ENCODE measurements at regions not wholly inside any gene's neighbourhood (a gene's known extent, or its start where the extent isn't known, plus 50 kb on each side); places are given as distances from the start of the nearest gene placed in this dataset.
"Not testable (repeated sequence)": the region's sequence is repeated elsewhere in the genome, so short reads cannot be mapped to it uniquely, and the experiment has no call there.

GRCh38 chrX:118239913-118240698, 105.8 kb upstream of the WDR44 start:
- TF ChIP-seq, protein P1, sequence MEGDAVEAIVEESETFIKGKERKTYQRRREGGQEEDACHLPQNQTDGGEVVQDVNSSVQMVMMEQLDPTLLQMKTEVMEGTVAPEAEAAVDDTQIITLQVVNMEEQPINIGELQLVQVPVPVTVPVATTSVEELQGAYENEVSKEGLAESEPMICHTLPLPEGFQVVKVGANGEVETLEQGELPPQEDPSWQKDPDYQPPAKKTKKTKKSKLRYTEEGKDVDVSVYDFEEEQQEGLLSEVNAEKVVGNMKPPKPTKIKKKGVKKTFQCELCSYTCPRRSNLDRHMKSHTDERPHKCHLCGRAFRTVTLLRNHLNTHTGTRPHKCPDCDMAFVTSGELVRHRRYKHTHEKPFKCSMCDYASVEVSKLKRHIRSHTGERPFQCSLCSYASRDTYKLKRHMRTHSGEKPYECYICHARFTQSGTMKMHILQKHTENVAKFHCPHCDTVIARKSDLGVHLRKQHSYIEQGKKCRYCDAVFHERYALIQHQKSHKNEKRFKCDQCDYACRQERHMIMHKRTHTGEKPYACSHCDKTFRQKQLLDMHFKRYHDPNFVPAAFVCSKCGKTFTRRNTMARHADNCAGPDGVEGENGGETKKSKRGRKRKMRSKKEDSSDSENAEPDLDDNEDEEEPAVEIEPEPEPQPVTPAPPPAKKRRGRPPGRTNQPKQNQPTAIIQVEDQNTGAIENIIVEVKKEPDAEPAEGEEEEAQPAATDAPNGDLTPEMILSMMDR (IDR thresholded peaks at IDR 0.05; ENCODE audit: low read length): no peak
- H3K36me3 ChIP-seq (ENCODE audit: insufficient read depth, low read length): no peaks in the 10 kb centered on the region

GRCh38 chrX:118246961-118247360, 98.9 kb upstream of the WDR44 start:
- H3K9me3 ChIP-seq (ENCODE audit: low read length); H4K20me1 ChIP-seq (ENCODE audit: insufficient read depth, low read length); H3K4me3 ChIP-seq (ENCODE audit: low read depth, low read length, poor library complexity, severe bottlenecking); H2AFZ ChIP-seq (ENCODE audit: low read length); H3K4me2 ChIP-seq (ENCODE audit: low read length); H3K36me3 ChIP-seq (ENCODE audit: insufficient read depth, low read length); H3K9me2 ChIP-seq (ENCODE audit: low read depth, low read length); H3K9ac ChIP-seq (ENCODE audit: low read length); H3K27ac ChIP-seq (ENCODE audit: low read depth, low read length, poor library complexity, severe bottlenecking); H3F3A ChIP-seq (ENCODE audit: insufficient read depth, low read length); H3K27me3 ChIP-seq (ENCODE audit: insufficient read depth, low read length); H3K4me1 ChIP-seq (ENCODE audit: insufficient read depth, low read length, severe bottlenecking); H3K79me2 ChIP-seq (ENCODE audit: insufficient read depth, low read length): not testable (repeated sequence)

More at GRCh38 chrX:118239913-118240698, 105.8 kb upstream of the WDR44 start:
- Histone ChIP-seq H3F3A (ENCODE audit: insufficient read depth, low read length) (no peaks in the 10 kb centered on the region), H3K4me3 (ENCODE audit: low read depth, low read length, poor library complexity, severe bottlenecking) (no peak overlapping the region), H3K27me3 (ENCODE audit: insufficient read depth, low read length) (no peaks in the 10 kb centered on the region), H3K9me3 (ENCODE audit: low read length) (no peaks in the 10 kb centered on the region), H3K4me2 (ENCODE audit: low read length) (no peak overlapping the region), H4K20me1 (ENCODE audit: insufficient read depth, low read length) (no peaks in the 10 kb centered on the region), H3K9me2 (ENCODE audit: low read depth, low read length) (no peaks in the 10 kb centered on the region), H3K4me1 (ENCODE audit: insufficient read depth, low read length, severe bottlenecking) (no peaks in the 10 kb centered on the region), H3K79me2 (ENCODE audit: insufficient read depth, low read length) (no peaks in the 10 kb centered on the region), H3K27ac (ENCODE audit: low read depth, low read length, poor library complexity, severe bottlenecking) (no peak overlapping the region), H2AFZ (ENCODE audit: low read length) (no peak overlapping the region), H3K9ac (ENCODE audit: low read length) (no peak overlapping the region)

- no peak overlapping the region for H2AFZ ChIP-seq (ENCODE audit: low read length)
- no peak overlapping the region for H3K27ac ChIP-seq (ENCODE audit: low read depth, low read length, poor library complexity, severe bottlenecking)
- no peaks in the 10 kb centered on the region for H3K9me3 ChIP-seq (ENCODE audit: low read length)
- H3K4me1 ChIP-seq (ENCODE audit: insufficient read depth, low read length, severe bottlenecking): no peaks in the 10 kb centered on the region
- no peak for TF ChIP-seq EZH2 (IDR thresholded peaks at IDR 0.05; ENCODE audit: borderline replicate concordance, low read length)
- TF ChIP-seq, protein P1 (IDR thresholded peaks at IDR 0.05; ENCODE audit: low read length): no peak
- no peak overlapping the region for H3K4me3 ChIP-seq (ENCODE audit: low read depth, low read length, poor library complexity, severe bottlenecking)
- H4K20me1 ChIP-seq (ENCODE audit: insufficient read depth, low read length): no peaks in the 10 kb centered on the region
- H3K9ac ChIP-seq (ENCODE audit: low read length): no peak overlapping the region
- H3F3A ChIP-seq (ENCODE audit: insufficient read depth, low read length): no peaks in the 10 kb centered on the region
- H3K4me2 ChIP-seq (ENCODE audit: low read length): no peak overlapping the region
- no peaks in the 10 kb centered on the region for H3K79me2 ChIP-seq (ENCODE audit: insufficient read depth, low read length)
- H3K36me3 ChIP-seq (ENCODE audit: insufficient read depth, low read length): no peaks in the 10 kb centered on the region
- no peaks in the 10 kb centered on the region for H3K9me2 ChIP-seq (ENCODE audit: low read depth, low read length)
- no peaks in the 10 kb centered on the region for H3K27me3 ChIP-seq (ENCODE audit: insufficient read depth, low read length)
Observed at GRCh38 chrX:118249146-118249545, 96.8 kb upstream of the WDR44 start.

GRCh38 chrX:118250445-118250844, 95.5 kb upstream of the WDR44 start:
- Histone ChIP-seq H3F3A (ENCODE audit: insufficient read depth, low read length) (no peaks in the 10 kb centered on the region), H2AFZ (ENCODE audit: low read length) (no peak overlapping the region), H3K9me2 (ENCODE audit: low read depth, low read length) (no peaks in the 10 kb centered on the region), H3K27ac (ENCODE audit: low read depth, low read length, poor library complexity, severe bottlenecking) (no peak overlapping the region), H3K4me3 (ENCODE audit: low read depth, low read length, poor library complexity, severe bottlenecking) (no peak overlapping the region), H3K9me3 (ENCODE audit: low read length) (no peaks in the 10 kb centered on the region), H4K20me1 (ENCODE audit: insufficient read depth, low read length) (no peaks in the 10 kb centered on the region), H3K9ac (ENCODE audit: low read length) (no peak overlapping the region), H3K36me3 (ENCODE audit: insufficient read depth, low read length) (no peaks in the 10 kb centered on the region), H3K4me2 (ENCODE audit: low read length) (no peak overlapping the region), H3K79me2 (ENCODE audit: insufficient read depth, low read length) (no peaks in the 10 kb centered on the region), H3K27me3 (ENCODE audit: insufficient read depth, low read length) (no peaks in the 10 kb centered on the region), H3K4me1 (ENCODE audit: insufficient read depth, low read length, severe bottlenecking) (no peaks in the 10 kb centered on the region)
- no peak for TF ChIP-seq EZH2 (IDR thresholded peaks at IDR 0.05; ENCODE audit: borderline replicate concordance, low read length)
- TF ChIP-seq, protein P1 (IDR thresholded peaks at IDR 0.05; ENCODE audit: low read length): no peak

Measured in OCI-LY1 (cell line).